WTC11 (cell line): ENCODE measurements at regions not wholly inside any gene's neighbourhood (a gene's known extent, or its start where the extent isn't known, plus 50 kb on each side); places are given as distances from the start of the nearest gene placed in this dataset.

ENCODE experiments used
- ATAC-seq: fragments of 200-7000 bp; cut with Tn5 transposase; 2 replicates; pipeline ENCODE4 v1.10.0; 2021; ENCODE audit warnings: mild to moderate bottlenecking, moderate library complexity
- CTCF ChIA-PET: fragments of 300-600 bp; sonication (Branson Sonifier 250); formaldehyde crosslinking; loops from one replicate; lab custom pipeline; 2021; ENCODE audit warnings: antibody characterized with exemption; lab: Charles Lee
- POLR2A ChIA-PET: fragments of 350-600 bp; sonication (Branson Sonifier 250); formaldehyde crosslinking; loops from one replicate; lab custom pipeline; 2021; ENCODE audit warnings: antibody characterized with exemption; lab: Charles Lee
- DNase-seq: peaks from one replicate; pipeline ENCODE4 v3.0.0; 2021; ENCODE audit warnings: low spot score
- H3K27ac Mint-ChIP-seq: 2 replicates; pipeline ENCODE4 v1.8.0; 2021; ENCODE audit warnings: mixed read lengths
- H3K27me3 Mint-ChIP-seq: 2 replicates; pipeline ENCODE4 v1.8.0; 2021; ENCODE audit warnings: low read depth, mild to moderate bottlenecking, moderate library complexity, mixed read lengths
- H3K36me3 Mint-ChIP-seq: 2 replicates; pipeline ENCODE4 v1.8.0; 2021; ENCODE audit warnings: mixed read lengths
- H3K4me1 Mint-ChIP-seq: 2 replicates; pipeline ENCODE4 v1.8.0; 2022; ENCODE audit warnings: mixed read lengths
- H3K4me3 Mint-ChIP-seq: 2 replicates; pipeline ENCODE4 v1.8.0; 2021; ENCODE audit warnings: mild to moderate bottlenecking, moderate library complexity, mixed read lengths
- H3K9me3 Mint-ChIP-seq: 2 replicates; pipeline ENCODE4 v1.8.0; 2021; ENCODE audit warnings: mixed read lengths
- ARID4B ChIP-seq: sonication (generic); formaldehyde crosslinking; IDR thresholded peaks from 2 replicates; pipeline ENCODE4 v1.8.0; 2023; ENCODE audit warnings: missing genetic modification reagents, mild to moderate bottlenecking, borderline replicate concordance
- ATF6 ChIP-seq: sonication (generic); formaldehyde crosslinking; IDR thresholded peaks from 2 replicates; pipeline ENCODE4 v1.8.1; 2023; ENCODE audit warnings: mild to moderate bottlenecking, missing genetic modification reagents
- CREB1 ChIP-seq: sonication (generic); formaldehyde crosslinking; IDR thresholded peaks from 2 replicates; pipeline ENCODE4 v1.8.0; 2023; ENCODE audit warnings: mild to moderate bottlenecking, missing genetic modification reagents
- E2F1 ChIP-seq: sonication (generic); formaldehyde crosslinking; IDR thresholded peaks from 2 replicates; pipeline ENCODE4 v1.8.0; 2022; ENCODE audit warnings: mild to moderate bottlenecking, missing genetic modification reagents
- E2F4 ChIP-seq: sonication (generic); formaldehyde crosslinking; IDR thresholded peaks from 2 replicates; pipeline ENCODE4 v1.8.1; 2022; ENCODE audit warnings: low read depth, mild to moderate bottlenecking, moderate library complexity, missing genetic modification reagents, borderline replicate concordance
- E2F5 ChIP-seq: sonication (generic); formaldehyde crosslinking; IDR thresholded peaks from 2 replicates; pipeline ENCODE4 v1.8.1; 2022; ENCODE audit warnings: mild to moderate bottlenecking, moderate library complexity, missing genetic modification reagents
- EMX1 ChIP-seq: fragments of 250-450 bp; sonication (Bioruptor Pico); IDR thresholded peaks from 2 replicates; pipeline ENCODE4 v1.8.0; 2021; ENCODE audit warnings: mild to moderate bottlenecking
- ESRRA ChIP-seq: sonication (generic); formaldehyde crosslinking; IDR thresholded peaks from 2 replicates; pipeline ENCODE4 v1.8.1; 2022; ENCODE audit warnings: mild to moderate bottlenecking, missing genetic modification reagents, borderline replicate concordance
- MLX ChIP-seq: sonication (generic); formaldehyde crosslinking; IDR thresholded peaks from 2 replicates; pipeline ENCODE4 v1.8.1; 2023; ENCODE audit warnings: mild to moderate bottlenecking, missing genetic modification reagents, moderate library complexity
- NR2C2 ChIP-seq: sonication (generic); formaldehyde crosslinking; IDR thresholded peaks from 2 replicates; pipeline ENCODE4 v1.8.0; 2022; ENCODE audit warnings: mild to moderate bottlenecking, missing genetic modification reagents
- NR3C1 ChIP-seq: sonication (generic); formaldehyde crosslinking; conservative IDR thresholded peaks from 2 replicates; pipeline ENCODE4 v1.8.1; 2023; ENCODE audit warnings: low read depth, mild to moderate bottlenecking, missing genetic modification reagents
- OVOL2 ChIP-seq: fragments of 250-450 bp; sonication (Bioruptor Pico); IDR thresholded peaks from 2 replicates; pipeline ENCODE4 v1.9.0; 2021; ENCODE audit warnings: mild to moderate bottlenecking, borderline replicate concordance
- PRDM15 ChIP-seq: sonication (generic); formaldehyde crosslinking; IDR thresholded peaks from 2 replicates; pipeline ENCODE4 v1.8.0; 2022; ENCODE audit warnings: missing genetic modification reagents
- SOX15 ChIP-seq: fragments of 250-450 bp; sonication (Bioruptor Pico); IDR thresholded peaks from 2 replicates; pipeline ENCODE4 v1.9.0; 2021; ENCODE audit warnings: mild to moderate bottlenecking
- TCF7 ChIP-seq: sonication (generic); formaldehyde crosslinking; IDR thresholded peaks from 2 replicates; pipeline ENCODE4 v1.8.0; 2022; ENCODE audit warnings: mild to moderate bottlenecking, low read depth, missing genetic modification reagents, moderate library complexity
- ZNF138 ChIP-seq: sonication (generic); formaldehyde crosslinking; conservative IDR thresholded peaks from 2 replicates; pipeline ENCODE4 v1.8.1; 2022; ENCODE audit warnings: mild to moderate bottlenecking, moderate library complexity, missing genetic modification reagents

GRCh38 chr12:18897823-18898222 is 159.9 kb downstream of the CAPZA3 start:
- Mint-ChIP-seq H3K36me3 (peaks cover 3% of the 10 kb centered on the region; the same call in 1 of the 2 replicates), H3K9me3 (peaks cover 21% of the 10 kb centered on the region)
- ATAC-seq (no peak), DNase-seq (no peak)
- no peak for TF ChIP-seq ZNF138 (CRISPR knock-in tag)
- no peak for TF ChIP-seq E2F4 (CRISPR knock-in tag)
- TF ChIP-seq ESRRA, result no peak
- no peak for TF ChIP-seq ARID4B (CRISPR knock-in tag)
- no peak for TF ChIP-seq E2F5
- no peak for TF ChIP-seq PRDM15 (CRISPR knock-in tag)
- no peak for TF ChIP-seq NR2C2 (CRISPR knock-in tag)
- no peak for TF ChIP-seq OVOL2
- TF ChIP-seq TCF7 (CRISPR knock-in tag), result no peak
- TF ChIP-seq MLX, result no peak
- TF ChIP-seq E2F1 (CRISPR knock-in tag), result no peak
- TF ChIP-seq CREB1 (CRISPR knock-in tag), result no peak
- TF ChIP-seq SOX15 (CRISPR knock-in tag), result no peak
- TF ChIP-seq ATF6 (CRISPR knock-in tag), result no peak
- no peak for TF ChIP-seq EMX1 (CRISPR knock-in tag)
- TF ChIP-seq NR3C1, result no peak
- TF ChIP-seq, all 79 proteins: peak for 0
- ChIA-PET POLR2A (no interaction called here), CTCF (no interaction called here)
- Mint-ChIP-seq H3K27me3 (no peaks in the 10 kb centered on the region), H3K4me1 (peaks cover 35% of the 10 kb centered on the region), H3K4me3 (no peak overlapping the region), H3K27ac (no peak overlapping the region)
